Bronchial epithelial cell (primary cell): ENCODE measurements at regions not wholly inside any gene's neighbourhood (a gene's known extent, or its start where the extent isn't known, plus 50 kb on each side); places are given as distances from the start of the nearest gene placed in this dataset.

Source experiments
- DNase-seq: peaks from one replicate; pipeline ENCODE4 v3.0.0-alpha.2; 2010; ENCODE audit warnings: low read depth
- FAIRE-seq: peaks from 2 replicates; lab custom pipeline; 2011; peaks lifted over from hg19 to GRCh38; lab: Jason Lieb, UNC
- H3K27me3 ChIP-seq: 2 replicates; pipeline ENCODE4 v1.5.1; 2011; ENCODE audit warnings: low read length; ENCODE audit not compliant: control insufficient read depth, insufficient read depth
- H3K36me3 ChIP-seq: 2 replicates; pipeline ENCODE4 v1.5.1; 2011; ENCODE audit warnings: low read length; ENCODE audit not compliant: control insufficient read depth, insufficient read depth
- H3K4me3 ChIP-seq: 2 replicates; pipeline ENCODE4 v1.5.1; 2011; ENCODE audit warnings: mild to moderate bottlenecking, low read depth, low read length, control low read depth
- CTCF ChIP-seq: IDR thresholded peaks from 2 replicates; pipeline ENCODE4 v1.5.1; 2011; ENCODE audit warnings: mild to moderate bottlenecking, moderate library complexity, low read length, control low read depth, inconsistent platforms; ENCODE audit not compliant: insufficient read depth, severe bottlenecking

GRCh38 chr3:75967071-75967470, 181.7 kb upstream of the ZNF717 start:
- Histone ChIP-seq H3K4me3 (no peak overlapping the region), H3K36me3 (no peaks in the 10 kb centered on the region), H3K27me3 (no peaks in the 10 kb centered on the region)
- FAIRE-seq (no peak), DNase-seq (no peak)
- TF ChIP-seq CTCF: no peak

- DNase-seq (no peak), FAIRE-seq (no peak)
- Histone ChIP-seq H3K36me3 (no peaks in the 10 kb centered on the region), H3K4me3 (no peak overlapping the region), H3K27me3 (no peaks in the 10 kb centered on the region)
- no peak for TF ChIP-seq CTCF
Measured at GRCh38 chr3:75978686-75979085, 193.3 kb upstream of the ZNF717 start.

- H3K36me3 ChIP-seq: no peaks in the 10 kb centered on the region
- DNase-seq (no peak), FAIRE-seq (no peak)
Measured at GRCh38 chr3:75981401-75981800, 196.1 kb upstream of the ZNF717 start.

GRCh38 chr3:75982151-75982550, 196.8 kb upstream of the ZNF717 start:
- FAIRE-seq: no peak
- no peak for DNase-seq
- no peak overlapping the region for H3K4me3 ChIP-seq

More at GRCh38 chr3:75981401-75981800, 196.1 kb upstream of the ZNF717 start:
- no peak overlapping the region for H3K4me3 ChIP-seq
- no peaks in the 10 kb centered on the region for H3K27me3 ChIP-seq
- no peak for TF ChIP-seq CTCF

GRCh38 chr3:75983111-75983510, 197.8 kb upstream of the ZNF717 start:
- Histone ChIP-seq H3K36me3 (no peaks in the 10 kb centered on the region), H3K4me3 (no peak overlapping the region), H3K27me3 (no peaks in the 10 kb centered on the region)
- FAIRE-seq (no peak), DNase-seq (no peak)
- no peak for TF ChIP-seq CTCF

More at GRCh38 chr3:75982151-75982550, 196.8 kb upstream of the ZNF717 start:
- Histone ChIP-seq H3K36me3 (no peaks in the 10 kb centered on the region), H3K27me3 (no peaks in the 10 kb centered on the region)
- no peak for TF ChIP-seq CTCF

GRCh38 chr3:75983609-75984290, 198.4 kb upstream of the ZNF717 start:
- no peak overlapping the region for H3K4me3 ChIP-seq
- no peak for TF ChIP-seq CTCF
- no peak for FAIRE-seq
- H3K27me3 ChIP-seq: no peaks in the 10 kb centered on the region
- no peaks in the 10 kb centered on the region for H3K36me3 ChIP-seq
- DNase-seq: no peak
